Natural killer cell (primary cell): ENCODE measurements at regions not wholly inside any gene's neighbourhood (a gene's known extent, or its start where the extent isn't known, plus 50 kb on each side); places are given as distances from the start of the nearest gene placed in this dataset.

Source experiments
- ATAC-seq, 3 donors: fragments of 150-1000 bp in 2 of 3; fragments of 200-7000 bp in 1 of 3; cut with Tn5 transposase; 1 replicate in 1 of 3; 2 replicates in 2 of 3; pipeline ENCODE4 v1.10.0; 2021; ENCODE audit warnings: mild to moderate bottlenecking in 2 of 3, moderate library complexity in 2 of 3
- DNase-seq, 2 donors: peaks; one replicate each; pipeline versions ENCODE4 v3.0.0 to v3.0.0-alpha.2; 2013 to 2021; ENCODE audit warnings: mixed read lengths in 1 of 2
- H3K27ac ChIP-seq: one replicate; pipeline ENCODE4 v1.5.1; 2013; ENCODE audit warnings: mild to moderate bottlenecking, low read length
- H3K27me3 ChIP-seq: one replicate; pipeline ENCODE4 v1.6.1; 2013; ENCODE audit warnings: low read length; ENCODE audit not compliant: control insufficient read depth, insufficient read depth
- H3K36me3 ChIP-seq: one replicate; pipeline ENCODE4 v1.6.1; 2013; ENCODE audit warnings: low read length; ENCODE audit not compliant: control insufficient read depth, insufficient read depth
- H3K4me1 ChIP-seq: one replicate; pipeline ENCODE4 v1.6.1; 2013; ENCODE audit warnings: low read length; ENCODE audit not compliant: control insufficient read depth, insufficient read depth
- H3K4me3 ChIP-seq: one replicate; pipeline ENCODE4 v1.5.1; 2013; ENCODE audit warnings: low read length
- H3K9me3 ChIP-seq: one replicate; pipeline ENCODE4 v1.6.1; 2013; ENCODE audit warnings: low read length; ENCODE audit not compliant: control insufficient read depth, insufficient read depth
- H3K27ac Mint-ChIP-seq, 2 donors: one replicate each; pipeline ENCODE4 v1.8.0; 2022; ENCODE audit warnings: mild to moderate bottlenecking in 2 of 2, mixed read lengths in 2 of 2, moderate library complexity in 1 of 2
- H3K27me3 Mint-ChIP-seq, 2 donors: one replicate each; pipeline ENCODE4 v1.8.0; 2022; ENCODE audit warnings: low read depth in 2 of 2, mixed read lengths in 2 of 2
- H3K36me3 Mint-ChIP-seq: one replicate; pipeline ENCODE4 v1.8.0; 2022; ENCODE audit warnings: mixed read lengths
- H3K4me1 Mint-ChIP-seq, 2 donors: one replicate each; pipeline ENCODE4 v1.8.0; 2022; ENCODE audit warnings: mixed read lengths in 2 of 2
- H3K4me3 Mint-ChIP-seq: one replicate; pipeline ENCODE4 v1.8.0; 2022; ENCODE audit warnings: mild to moderate bottlenecking, moderate library complexity, mixed read lengths
- H3K9me3 Mint-ChIP-seq, 2 donors: one replicate each; pipeline ENCODE4 v1.8.0; 2022; ENCODE audit warnings: mixed read lengths in 2 of 2
- WGBS: methylation state at CpG from one replicate; pipeline ENCODE4 v1.1.7; 2013; ENCODE audit warnings: missing lambda C conversion rate; ENCODE audit not compliant: insufficient coverage; 5-methylcytosine and 5-hydroxymethylcytosine counted together
- intact Hi-C: fragments of 100-400 bp; cut with micrococcal nuclease; formaldehyde crosslinking; loops from one replicate; pipeline ENCODE4 v1.14.2; 2022
- TF ChIP-seq, protein P1 (sequence below): fragments of 200-600 bp; IDR thresholded peaks from one replicate; pipeline ENCODE4 v1.8.0; 2022; ENCODE audit warnings: antibody characterized with exemption

DNA sequence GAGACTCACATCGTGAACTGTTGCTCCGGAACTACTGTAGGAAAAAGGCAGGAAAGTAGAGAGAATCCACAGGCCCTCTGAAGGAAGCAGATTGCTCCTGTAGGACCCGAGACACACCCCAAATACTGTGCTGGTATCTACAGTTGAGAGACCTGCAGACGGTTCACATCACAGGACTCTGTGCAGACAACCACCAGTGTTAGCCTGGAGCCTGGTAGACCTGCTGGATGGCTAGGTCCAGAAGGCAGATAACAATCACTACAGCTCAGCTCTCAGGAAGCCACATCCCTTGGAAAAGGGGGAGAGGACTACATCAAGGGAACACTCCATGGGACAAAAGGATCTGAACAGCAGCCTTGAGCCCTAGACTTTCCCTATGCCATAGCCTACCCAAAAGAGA is 311.8 kb upstream of the PRKCQ start:
- TF ChIP-seq, protein P1, sequence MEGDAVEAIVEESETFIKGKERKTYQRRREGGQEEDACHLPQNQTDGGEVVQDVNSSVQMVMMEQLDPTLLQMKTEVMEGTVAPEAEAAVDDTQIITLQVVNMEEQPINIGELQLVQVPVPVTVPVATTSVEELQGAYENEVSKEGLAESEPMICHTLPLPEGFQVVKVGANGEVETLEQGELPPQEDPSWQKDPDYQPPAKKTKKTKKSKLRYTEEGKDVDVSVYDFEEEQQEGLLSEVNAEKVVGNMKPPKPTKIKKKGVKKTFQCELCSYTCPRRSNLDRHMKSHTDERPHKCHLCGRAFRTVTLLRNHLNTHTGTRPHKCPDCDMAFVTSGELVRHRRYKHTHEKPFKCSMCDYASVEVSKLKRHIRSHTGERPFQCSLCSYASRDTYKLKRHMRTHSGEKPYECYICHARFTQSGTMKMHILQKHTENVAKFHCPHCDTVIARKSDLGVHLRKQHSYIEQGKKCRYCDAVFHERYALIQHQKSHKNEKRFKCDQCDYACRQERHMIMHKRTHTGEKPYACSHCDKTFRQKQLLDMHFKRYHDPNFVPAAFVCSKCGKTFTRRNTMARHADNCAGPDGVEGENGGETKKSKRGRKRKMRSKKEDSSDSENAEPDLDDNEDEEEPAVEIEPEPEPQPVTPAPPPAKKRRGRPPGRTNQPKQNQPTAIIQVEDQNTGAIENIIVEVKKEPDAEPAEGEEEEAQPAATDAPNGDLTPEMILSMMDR, result no peak
- Histone ChIP-seq H3K4me3 (no peak overlapping the region), H3K27ac (no peak overlapping the region), H3K9me3 (no peaks in the 10 kb centered on the region), H3K36me3 (no peaks in the 10 kb centered on the region), H3K4me1 (no peaks in the 10 kb centered on the region), H3K27me3 (no peaks in the 10 kb centered on the region)
- Mint-ChIP-seq H3K9me3 (no peaks in the 10 kb centered on the region), H3K36me3 (no peaks in the 10 kb centered on the region), H3K27me3 (no peaks in the 10 kb centered on the region), H3K4me3 (no peak overlapping the region), H3K27ac (no peak overlapping the region), H3K4me1 (no peaks in the 10 kb centered on the region)
- ATAC-seq (no peak), DNase-seq (no peak)
- intact Hi-C loops, result no loop called here
- WGBS, result 94% methylated on average over 4 of the region's 4 CpGs

DNA sequence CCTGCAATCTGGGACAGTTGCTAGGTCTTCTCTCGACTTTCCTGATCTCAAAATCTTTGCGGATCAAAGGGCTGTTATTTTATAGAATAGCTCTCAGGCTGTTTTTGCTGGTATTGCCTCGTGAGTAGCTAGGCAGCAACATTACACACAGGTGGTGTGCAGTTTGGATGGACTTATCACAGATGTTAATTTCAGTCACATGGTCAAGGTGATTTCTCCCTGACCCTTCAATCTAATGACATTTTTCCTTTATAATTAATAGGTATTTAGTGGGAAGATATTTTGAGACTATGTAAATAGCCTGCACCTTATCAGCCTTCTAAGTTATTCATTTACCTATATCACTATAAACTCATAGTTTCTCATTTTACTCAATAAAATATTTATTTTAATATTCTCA is 309.6 kb upstream of the PRKCQ start:
- Histone ChIP-seq H3K4me1 (no peaks in the 10 kb centered on the region), H3K36me3 (no peaks in the 10 kb centered on the region), H3K27ac (no peak overlapping the region), H3K9me3 (no peaks in the 10 kb centered on the region), H3K4me3 (no peak overlapping the region), H3K27me3 (no peaks in the 10 kb centered on the region)
- intact Hi-C loops, result no loop called here
- H3K36me3 Mint-ChIP-seq, result no peaks in the 10 kb centered on the region
- DNase-seq (no peak), ATAC-seq (no peak)
- H3K4me1 Mint-ChIP-seq, result peaks cover 6 to 7% of the 10 kb centered on the region in 2 donors
- TF ChIP-seq, protein P1, result no peak
- H3K4me3 Mint-ChIP-seq, result no peak overlapping the region
- no peaks in the 10 kb centered on the region for H3K27me3 Mint-ChIP-seq
- H3K27ac Mint-ChIP-seq, result no peak overlapping the region
- 91% methylated on average over 3 of the region's 3 CpGs for WGBS
- H3K9me3 Mint-ChIP-seq, result no peaks in the 10 kb centered on the region

DNA sequence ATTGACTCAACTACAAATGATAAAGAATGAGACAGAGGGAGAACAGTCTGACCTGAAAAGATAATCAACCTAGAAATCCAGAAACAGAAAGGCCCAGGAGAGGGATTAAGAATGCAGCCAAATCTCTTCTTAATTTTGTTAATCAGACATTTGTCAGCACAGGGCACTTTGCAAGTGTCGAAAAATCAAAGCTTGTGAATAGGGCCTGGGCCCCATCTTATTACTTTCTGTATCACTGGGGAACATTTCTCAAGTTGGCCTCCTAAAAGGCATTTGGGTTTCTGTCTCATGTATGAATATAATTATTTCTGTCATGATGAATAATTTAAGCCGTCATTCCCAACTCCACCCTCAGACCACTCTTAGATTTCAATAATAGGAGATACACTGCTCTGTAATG is 308.4 kb upstream of the PRKCQ start:
- no peak overlapping the region for H3K4me3 Mint-ChIP-seq
- peaks cover 6 to 7% of the 10 kb centered on the region in 2 donors for H3K4me1 Mint-ChIP-seq
- H3K27ac Mint-ChIP-seq, result no peak overlapping the region
- Histone ChIP-seq H3K36me3 (no peaks in the 10 kb centered on the region), H3K4me3 (no peak overlapping the region), H3K9me3 (no peaks in the 10 kb centered on the region), H3K27ac (no peak overlapping the region), H3K4me1 (no peaks in the 10 kb centered on the region), H3K27me3 (no peaks in the 10 kb centered on the region)
- intact Hi-C loops, result no loop called here
- WGBS, result 92% methylated on average over 1 of the region's 2 CpGs
- no peak for ATAC-seq
- H3K27me3 Mint-ChIP-seq, result no peaks in the 10 kb centered on the region
- no peaks in the 10 kb centered on the region for H3K9me3 Mint-ChIP-seq
- DNase-seq, result no peak
- no peaks in the 10 kb centered on the region for H3K36me3 Mint-ChIP-seq
- TF ChIP-seq, protein P1, result no peak

- peak overlapping the region in 1 of 2 donors; percentile 27 for H3K27ac Mint-ChIP-seq
- H3K4me3 ChIP-seq, result no peak overlapping the region
- intact Hi-C loops, result no loop called here
- no peaks in the 10 kb centered on the region for H3K27me3 Mint-ChIP-seq
- WGBS, result 67% methylated on average over 1 of the region's 2 CpGs
- no peaks in the 10 kb centered on the region for H3K27me3 ChIP-seq
- H3K4me1 Mint-ChIP-seq, result peaks cover 6 to 7% of the 10 kb centered on the region in 2 donors
- no peaks in the 10 kb centered on the region for H3K36me3 Mint-ChIP-seq
- H3K4me1 ChIP-seq, result no peaks in the 10 kb centered on the region
- H3K27ac ChIP-seq, result no peak overlapping the region
- no peak overlapping the region for H3K4me3 Mint-ChIP-seq
- DNase-seq (no peak), ATAC-seq (no peak)
- H3K9me3 Mint-ChIP-seq, result no peaks in the 10 kb centered on the region
- H3K36me3 ChIP-seq, result no peaks in the 10 kb centered on the region
- TF ChIP-seq, protein P1, result no peak
- H3K9me3 ChIP-seq, result no peaks in the 10 kb centered on the region
These were observed 305.2 kb upstream of the PRKCQ start for GRCh38 chr10:6885284-6885683.
